ENCODE measurements at regions not wholly inside any gene's neighbourhood (a gene's known extent, or its start where the extent isn't known, plus 50 kb on each side); places are given as distances from the start of the nearest gene placed in this dataset.
"Not testable (repeated sequence)": the region's sequence is repeated elsewhere in the genome, so short reads cannot be mapped to it uniquely, and the experiment has no call there.

- DNase-seq = no peak
Measured at GRCh38 chr5:62132276-62132675, 173.7 kb upstream of the KIF2A start.

- DNase-seq = no peak
Measured at GRCh38 chr5:62133426-62133825, 172.6 kb upstream of the KIF2A start.

- DNase-seq = no peak
Measured at GRCh38 chr5:62134811-62135210, 171.2 kb upstream of the KIF2A start.

- DNase-seq = no peak
Measured at GRCh38 chr5:62137628-62138027, 168.4 kb upstream of the KIF2A start.

GRCh38 chr5:62138607-62139006 lies 167.4 kb upstream of the KIF2A start:
- DNase-seq = no peak

GRCh38 chr5:62139741-62140140 lies 166.3 kb upstream of the KIF2A start:
- no peak for DNase-seq

- no peak for DNase-seq
Measured at GRCh38 chr5:62142351-62142750, 163.7 kb upstream of the KIF2A start.

- DNase-seq = peak in 1 of 2 experiments; percentile 7
Measured at GRCh38 chr5:62143268-62144229, 162.5 kb upstream of the KIF2A start.

GRCh38 chr5:62144401-62145022 lies 161.5 kb upstream of the KIF2A start:
- DNase-seq = no peak

- no peak for DNase-seq
Measured at GRCh38 chr5:62149879-62150278, 156.1 kb upstream of the KIF2A start.

GRCh38 chr5:62152394-62153087 lies 153.5 kb upstream of the KIF2A start:
- no peak for DNase-seq

GRCh38 chr5:62154758-62155157 lies 151.2 kb upstream of the KIF2A start:
- DNase-seq = no peak

GRCh38 chr5:62155988-62156387 lies 150.0 kb upstream of the KIF2A start:
- no peak for DNase-seq

- peak in 1 of 2 experiments; percentile 56 for DNase-seq
Measured at GRCh38 chr5:62167561-62168057, 138.4 kb upstream of the KIF2A start.

GRCh38 chr5:62168506-62169281 lies 137.3 kb upstream of the KIF2A start:
- no peak for DNase-seq

- DNase-seq = no peak
Measured at GRCh38 chr5:62178258-62178657, 127.7 kb upstream of the KIF2A start.

- DNase-seq = no peak
Measured at GRCh38 chr5:62182802-62183201, 123.2 kb upstream of the KIF2A start.

GRCh38 chr5:62183727-62184126 lies 122.3 kb upstream of the KIF2A start:
- no peak for DNase-seq

- DNase-seq = no peak
Measured at GRCh38 chr5:62184444-62184843, 121.6 kb upstream of the KIF2A start.

GRCh38 chr5:62190173-62190572 lies 115.8 kb upstream of the KIF2A start:
- DNase-seq = no peak

GRCh38 chr5:62190931-62191330 lies 115.1 kb upstream of the KIF2A start:
- no peak for DNase-seq

GRCh38 chr5:62192958-62193357 lies 113.0 kb upstream of the KIF2A start:
- DNase-seq = no peak

GRCh38 chr5:62196532-62196931 lies 109.5 kb upstream of the KIF2A start:
- not testable (repeated sequence) for DNase-seq

Data from NCI-H187 (cell line).